SK-N-SH (cell line): ENCODE measurements at regions not wholly inside any gene's neighbourhood (a gene's known extent, or its start where the extent isn't known, plus 50 kb on each side); places are given as distances from the start of the nearest gene placed in this dataset.

Experiments used
- CTCF ChIA-PET: fragments of 300-600, 350-600 bp; formaldehyde crosslinking; extraction: SDS; loops from one replicate; lab custom pipeline; 2021; lab: Yijun Ruan, JAX
- POLR2A ChIA-PET: fragments of 350-600 bp; sonication (Branson Sonifier 250); formaldehyde crosslinking; extraction: SDS; loops from one replicate; lab custom pipeline; 2020; ENCODE audit warnings: antibody characterized with exemption, inconsistent platforms; lab: Yijun Ruan, JAX
- DNase-seq: peaks from one replicate; pipeline ENCODE4 v3.0.0; 2012
- H2AFZ ChIP-seq: fragments of 200-600 bp; sonication (generic); 2 replicates; pipeline ENCODE4 v1.8.1; 2016; ENCODE audit warnings: antibody characterized with exemption, mild to moderate bottlenecking, low read depth
- H3F3A ChIP-seq: fragments of 200-600 bp; sonication (generic); replicated peaks from 2 replicates; pipeline ENCODE3; 2016; ENCODE audit warnings: antibody characterized with exemption, mild to moderate bottlenecking; ENCODE audit not compliant: insufficient read depth
- H3K27ac ChIP-seq, 2 experiments: fragments of 200-500 bp in 1 of 2; fragments of 200-600 bp in 1 of 2; sonication (Bioruptor generic) in 1 of 2; sonication (generic), shearing (Covaris generic) in 1 of 2; 2 replicates each; pipeline versions ENCODE4 v1.5.1 to v1.6.1; 2014 to 2016; ENCODE audit warnings: low read depth in 2 of 2, inconsistent platforms in 1 of 2, low read length in 1 of 2, mild to moderate bottlenecking in 1 of 2, mixed read lengths in 1 of 2
- H3K27me3 ChIP-seq: fragments of 200-600 bp; sonication (generic), shearing (Covaris generic); 2 replicates; pipeline ENCODE4 v1.6.1; 2016; ENCODE audit warnings: mixed run types; ENCODE audit not compliant: insufficient read depth
- H3K36me3 ChIP-seq, 2 experiments: fragments of 200-500 bp in 1 of 2; fragments of 200-600 bp in 1 of 2; sonication (Bioruptor generic) in 1 of 2; sonication (generic) in 1 of 2; replicated peaks in 1 of 2; 2 replicates each; pipeline versions ENCODE3 to v1.5.1; 2014 to 2016; ENCODE audit warnings: low read length in 1 of 2, mild to moderate bottlenecking in 1 of 2; ENCODE audit not compliant: insufficient read depth in 2 of 2, control insufficient read depth in 1 of 2
- H3K4me1 ChIP-seq, 2 experiments: fragments of 200-500 bp in 1 of 2; fragments of 200-600 bp in 1 of 2; sonication (Bioruptor generic) in 1 of 2; sonication (generic), shearing (Covaris generic) in 1 of 2; 2 replicates each; pipeline versions ENCODE4 v1.5.1 to v1.6.1; 2014 to 2016; ENCODE audit warnings: low read depth in 1 of 2, low read length in 1 of 2, mixed run types in 1 of 2; ENCODE audit not compliant: insufficient read depth in 2 of 2, control insufficient read depth in 1 of 2
- H3K4me2 ChIP-seq: fragments of 200-600 bp; sonication (generic), shearing (Covaris generic); 2 replicates; pipeline ENCODE4 v1.6.1; 2017; ENCODE audit warnings: mixed run types
- H3K4me3 ChIP-seq, 2 experiments: fragments of 200-500 bp in 1 of 2; fragments of 200-600 bp in 1 of 2; sonication (Bioruptor generic) in 1 of 2; sonication (generic), shearing (Covaris generic) in 1 of 2; 2 replicates each; pipeline versions ENCODE4 v1.5.1 to v1.8.1; 2014 to 2016; ENCODE audit warnings: low read depth in 2 of 2, inconsistent platforms in 1 of 2, low read length in 1 of 2, mild to moderate bottlenecking in 1 of 2, mixed read lengths in 1 of 2, moderate library complexity in 1 of 2
- H3K79me2 ChIP-seq: fragments of 200-600 bp; sonication (generic); 2 replicates; pipeline ENCODE4 v1.8.1; 2017; ENCODE audit warnings: mild to moderate bottlenecking; ENCODE audit not compliant: insufficient read depth
- H3K9ac ChIP-seq: fragments of 200-600 bp; sonication (generic); 2 replicates; pipeline ENCODE4 v1.6.1; 2017; ENCODE audit warnings: mixed run types
- H3K9me2 ChIP-seq: fragments of 200-600 bp; sonication (generic); 2 replicates; pipeline ENCODE4 v1.6.1; 2017; ENCODE audit warnings: mixed run types
- H3K9me3 ChIP-seq: fragments of 200-600 bp; sonication (generic); 2 replicates; pipeline ENCODE4 v1.6.1; 2017; ENCODE audit warnings: mixed run types, mild to moderate bottlenecking, moderate library complexity
- H4K20me1 ChIP-seq: fragments of 200-600 bp; sonication (generic); 2 replicates; pipeline ENCODE4 v1.6.1; 2017; ENCODE audit warnings: mild to moderate bottlenecking, mixed run types; ENCODE audit not compliant: insufficient read depth
- EP300 ChIP-seq, 2 experiments: IDR thresholded peaks; 2 replicates each; pipeline versions ENCODE4 v1.4.0 to v1.6.1; 2012; ENCODE audit warnings: borderline replicate concordance in 1 of 2, low read depth in 1 of 2, low read length in 1 of 2
- EZH2phosphoT487 ChIP-seq: fragments of 200-600 bp; sonication (generic); IDR thresholded peaks from 2 replicates; pipeline ENCODE4 v1.6.1; 2017; ENCODE audit warnings: low read depth, mixed run types, mild to moderate bottlenecking, antibody characterized with exemption, moderate library complexity, borderline replicate concordance
- FOSL2 ChIP-seq: IDR thresholded peaks from 2 replicates; pipeline ENCODE4 v1.4.0; 2012; ENCODE audit warnings: low read depth, mild to moderate bottlenecking, moderate library complexity, borderline replicate concordance
- FOXM1 ChIP-seq: IDR thresholded peaks from 2 replicates; pipeline ENCODE4 v1.4.0; 2012; ENCODE audit warnings: low read depth, mild to moderate bottlenecking
- GATA2 ChIP-seq: sonication (generic); formaldehyde crosslinking; IDR thresholded peaks from 2 replicates; pipeline ENCODE4 v1.5.0; 2020; ENCODE audit warnings: mild to moderate bottlenecking, missing genetic modification reagents
- MEF2A ChIP-seq: IDR thresholded peaks from 2 replicates; pipeline ENCODE4 v1.4.0; 2012; ENCODE audit warnings: low read depth, borderline replicate concordance
- POLR2AphosphoS5 ChIP-seq: IDR thresholded peaks from 2 replicates; pipeline ENCODE4 v1.6.1; 2012; ENCODE audit warnings: low read depth, low read length
- TAF1 ChIP-seq: IDR thresholded peaks from 2 replicates; pipeline ENCODE4 v1.6.1; 2012; ENCODE audit warnings: low read depth, mild to moderate bottlenecking, low read length, moderate library complexity, borderline replicate concordance
- TEAD4 ChIP-seq: IDR thresholded peaks from 2 replicates; pipeline ENCODE4 v1.4.0; 2012; ENCODE audit warnings: mild to moderate bottlenecking, borderline replicate concordance; ENCODE audit not compliant: insufficient read depth
- WGBS: methylation state at CpG from one replicate; pipeline ENCODE4 v1.1.6; 2017; ENCODE audit warnings: low lambda C conversion rate; 5-methylcytosine and 5-hydroxymethylcytosine counted together
- TF ChIP-seq, protein P1 (sequence below): IDR thresholded peaks from 2 replicates; pipeline ENCODE4; 2012
- TF ChIP-seq, protein P2 (sequence below): IDR thresholded peaks from 2 replicates; pipeline ENCODE4 v1.4.0; 2012; ENCODE audit warnings: low read depth, borderline replicate concordance
- TF ChIP-seq, protein P3 (sequence below): IDR thresholded peaks from 2 replicates; pipeline ENCODE4 v1.4.0; 2012; ENCODE audit warnings: low read depth
- TF ChIP-seq, protein P4 (sequence below): IDR thresholded peaks from 2 replicates; pipeline ENCODE4 v1.4.0; 2012; ENCODE audit warnings: low read depth, borderline replicate concordance
- TF ChIP-seq, protein P5 (sequence below): IDR thresholded peaks from 2 replicates; pipeline ENCODE4 v1.6.1; 2012; ENCODE audit warnings: mild to moderate bottlenecking, low read depth, low read length, moderate library complexity

DNA sequence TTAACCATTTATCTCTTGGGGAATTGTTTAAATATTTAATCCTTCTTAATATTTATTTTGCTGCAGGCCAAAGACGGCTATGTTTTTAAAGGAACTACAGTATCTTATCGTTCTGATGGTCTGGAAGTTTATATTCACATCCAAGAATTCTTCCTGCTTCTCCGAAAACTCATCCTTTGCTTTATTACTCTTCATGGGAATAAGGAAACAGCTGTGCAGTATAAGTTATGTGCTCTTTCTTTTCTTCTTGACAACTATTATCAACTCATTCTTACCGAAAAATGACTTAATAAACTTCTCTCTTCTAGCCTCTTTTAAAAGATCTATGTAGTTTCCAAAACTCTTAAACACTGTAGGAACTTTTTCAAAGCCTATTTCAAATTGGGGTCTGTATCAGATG is 335.6 kb upstream of the NOVA1 start:
- no peaks in the 10 kb centered on the region for H3K36me3 ChIP-seq
- no peaks in the 10 kb centered on the region for H3K9me3 ChIP-seq
- CTCF ChIA-PET = no interaction called here
- no peaks in the 10 kb centered on the region for H3K27me3 ChIP-seq
- no peak overlapping the region for H3K27ac ChIP-seq
- POLR2A ChIA-PET = no interaction called here
- H3K4me1 ChIP-seq = no peaks in the 10 kb centered on the region
- H3K4me3 ChIP-seq = no peak overlapping the region
- H3K4me2 ChIP-seq = no peak overlapping the region
- H2AFZ ChIP-seq = no peak overlapping the region
- no peak for DNase-seq
- H3K9ac ChIP-seq = no peak overlapping the region
- TF ChIP-seq FOSL2 (no peak), GATA2 (CRISPR knock-in tag) (no peak), TAF1 (no peak), EP300 (IDR thresholded peaks at IDR 0.05; ENCODE audit: borderline replicate concordance in 1 of 2, low read depth in 1 of 2, low read length in 1 of 2) (no peak), FOXM1 (no peak), EZH2phosphoT487 (no peak), TEAD4 (no peak), MEF2A (no peak), POLR2AphosphoS5 (no peak)
- TF ChIP-seq, protein P1, sequence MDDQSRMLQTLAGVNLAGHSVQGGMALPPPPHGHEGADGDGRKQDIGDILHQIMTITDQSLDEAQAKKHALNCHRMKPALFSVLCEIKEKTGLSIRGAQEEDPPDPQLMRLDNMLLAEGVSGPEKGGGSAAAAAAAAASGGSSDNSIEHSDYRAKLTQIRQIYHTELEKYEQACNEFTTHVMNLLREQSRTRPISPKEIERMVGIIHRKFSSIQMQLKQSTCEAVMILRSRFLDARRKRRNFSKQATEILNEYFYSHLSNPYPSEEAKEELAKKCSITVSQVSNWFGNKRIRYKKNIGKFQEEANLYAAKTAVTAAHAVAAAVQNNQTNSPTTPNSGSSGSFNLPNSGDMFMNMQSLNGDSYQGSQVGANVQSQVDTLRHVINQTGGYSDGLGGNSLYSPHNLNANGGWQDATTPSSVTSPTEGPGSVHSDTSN = no peak
- TF ChIP-seq, protein P2, sequence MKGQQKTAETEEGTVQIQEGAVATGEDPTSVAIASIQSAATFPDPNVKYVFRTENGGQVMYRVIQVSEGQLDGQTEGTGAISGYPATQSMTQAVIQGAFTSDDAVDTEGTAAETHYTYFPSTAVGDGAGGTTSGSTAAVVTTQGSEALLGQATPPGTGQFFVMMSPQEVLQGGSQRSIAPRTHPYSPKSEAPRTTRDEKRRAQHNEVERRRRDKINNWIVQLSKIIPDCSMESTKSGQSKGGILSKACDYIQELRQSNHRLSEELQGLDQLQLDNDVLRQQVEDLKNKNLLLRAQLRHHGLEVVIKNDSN = no peak
- TF ChIP-seq, protein P3, sequence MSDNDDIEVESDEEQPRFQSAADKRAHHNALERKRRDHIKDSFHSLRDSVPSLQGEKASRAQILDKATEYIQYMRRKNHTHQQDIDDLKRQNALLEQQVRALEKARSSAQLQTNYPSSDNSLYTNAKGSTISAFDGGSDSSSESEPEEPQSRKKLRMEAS = no peak
- TF ChIP-seq, protein P4, sequence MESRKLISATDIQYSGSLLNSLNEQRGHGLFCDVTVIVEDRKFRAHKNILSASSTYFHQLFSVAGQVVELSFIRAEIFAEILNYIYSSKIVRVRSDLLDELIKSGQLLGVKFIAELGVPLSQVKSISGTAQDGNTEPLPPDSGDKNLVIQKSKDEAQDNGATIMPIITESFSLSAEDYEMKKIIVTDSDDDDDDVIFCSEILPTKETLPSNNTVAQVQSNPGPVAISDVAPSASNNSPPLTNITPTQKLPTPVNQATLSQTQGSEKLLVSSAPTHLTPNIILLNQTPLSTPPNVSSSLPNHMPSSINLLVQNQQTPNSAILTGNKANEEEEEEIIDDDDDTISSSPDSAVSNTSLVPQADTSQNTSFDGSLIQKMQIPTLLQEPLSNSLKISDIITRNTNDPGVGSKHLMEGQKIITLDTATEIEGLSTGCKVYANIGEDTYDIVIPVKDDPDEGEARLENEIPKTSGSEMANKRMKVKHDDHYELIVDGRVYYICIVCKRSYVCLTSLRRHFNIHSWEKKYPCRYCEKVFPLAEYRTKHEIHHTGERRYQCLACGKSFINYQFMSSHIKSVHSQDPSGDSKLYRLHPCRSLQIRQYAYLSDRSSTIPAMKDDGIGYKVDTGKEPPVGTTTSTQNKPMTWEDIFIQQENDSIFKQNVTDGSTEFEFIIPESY = no peak
- TF ChIP-seq, protein P5, sequence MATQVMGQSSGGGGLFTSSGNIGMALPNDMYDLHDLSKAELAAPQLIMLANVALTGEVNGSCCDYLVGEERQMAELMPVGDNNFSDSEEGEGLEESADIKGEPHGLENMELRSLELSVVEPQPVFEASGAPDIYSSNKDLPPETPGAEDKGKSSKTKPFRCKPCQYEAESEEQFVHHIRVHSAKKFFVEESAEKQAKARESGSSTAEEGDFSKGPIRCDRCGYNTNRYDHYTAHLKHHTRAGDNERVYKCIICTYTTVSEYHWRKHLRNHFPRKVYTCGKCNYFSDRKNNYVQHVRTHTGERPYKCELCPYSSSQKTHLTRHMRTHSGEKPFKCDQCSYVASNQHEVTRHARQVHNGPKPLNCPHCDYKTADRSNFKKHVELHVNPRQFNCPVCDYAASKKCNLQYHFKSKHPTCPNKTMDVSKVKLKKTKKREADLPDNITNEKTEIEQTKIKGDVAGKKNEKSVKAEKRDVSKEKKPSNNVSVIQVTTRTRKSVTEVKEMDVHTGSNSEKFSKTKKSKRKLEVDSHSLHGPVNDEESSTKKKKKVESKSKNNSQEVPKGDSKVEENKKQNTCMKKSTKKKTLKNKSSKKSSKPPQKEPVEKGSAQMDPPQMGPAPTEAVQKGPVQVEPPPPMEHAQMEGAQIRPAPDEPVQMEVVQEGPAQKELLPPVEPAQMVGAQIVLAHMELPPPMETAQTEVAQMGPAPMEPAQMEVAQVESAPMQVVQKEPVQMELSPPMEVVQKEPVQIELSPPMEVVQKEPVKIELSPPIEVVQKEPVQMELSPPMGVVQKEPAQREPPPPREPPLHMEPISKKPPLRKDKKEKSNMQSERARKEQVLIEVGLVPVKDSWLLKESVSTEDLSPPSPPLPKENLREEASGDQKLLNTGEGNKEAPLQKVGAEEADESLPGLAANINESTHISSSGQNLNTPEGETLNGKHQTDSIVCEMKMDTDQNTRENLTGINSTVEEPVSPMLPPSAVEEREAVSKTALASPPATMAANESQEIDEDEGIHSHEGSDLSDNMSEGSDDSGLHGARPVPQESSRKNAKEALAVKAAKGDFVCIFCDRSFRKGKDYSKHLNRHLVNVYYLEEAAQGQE = no peak
- H4K20me1 ChIP-seq = no peaks in the 10 kb centered on the region
- no peaks in the 10 kb centered on the region for H3F3A ChIP-seq
- WGBS = 30% methylated on average over 4 of the region's 4 CpGs
- H3K9me2 ChIP-seq = no peaks in the 10 kb centered on the region
- H3K79me2 ChIP-seq = no peaks in the 10 kb centered on the region
